A549 (cell line): ENCODE measurements at regions not wholly inside any gene's neighbourhood (a gene's known extent, or its start where the extent isn't known, plus 50 kb on each side); places are given as distances from the start of the nearest gene placed in this dataset.

ENCODE experiments used
- ATAC-seq, 2 experiments: fragments of 200-7000 bp in 1 of 2; fragments of >200 bp in 1 of 2; cut with Nextera tagmentation in 1 of 2; cut with Tn5 transposase in 1 of 2; 3 replicates each; pipeline versions ENCODE4 v1.8.0 to v1.9.1; 2018 to 2020; ENCODE audit warnings: mild to moderate bottlenecking in 1 of 2, moderate library complexity in 1 of 2
- CTCF ChIA-PET: fragments of 300-600 bp; sonication (Branson Sonifier 250); formaldehyde crosslinking; extraction: SDS; loops from one replicate; lab custom pipeline; 2021; ENCODE audit warnings: antibody characterized with exemption, inconsistent platforms; lab: Yijun Ruan, JAX
- POLR2A ChIA-PET: fragments of 350-600 bp; formaldehyde crosslinking; extraction: SDS; loops from one replicate; lab custom pipeline; 2021; ENCODE audit warnings: antibody characterized with exemption, inconsistent platforms; lab: Yijun Ruan, JAX
- DNase-seq, 2 experiments: peaks; one replicate each; pipeline versions ENCODE4 v3.0.0 to v3.0.0-alpha.2; 2011 to 2016; ENCODE audit warnings: low read depth in 1 of 2, low spot score in 1 of 2
- FAIRE-seq: peaks from 2 replicates; lab custom pipeline; 2011; peaks lifted over from hg19 to GRCh38; lab: Jason Lieb, UNC
- H3K27ac ChIP-seq, 2 experiments: fragments of >200 bp; sonication (Bioruptor Twin); formaldehyde crosslinking; 3 replicates each; pipeline ENCODE4 v1.5.1; 2016 to 2017
- H3K4me1 ChIP-seq: fragments of >200 bp; sonication (Bioruptor Twin); formaldehyde crosslinking; 3 replicates; pipeline ENCODE4 v1.6.1; 2016
- H3K4me2 ChIP-seq: fragments of >200 bp; sonication (Bioruptor Twin); formaldehyde crosslinking; 3 replicates; pipeline ENCODE4 v1.6.1; 2016
- H3K4me3 ChIP-seq: fragments of >200 bp; sonication (Bioruptor Twin); formaldehyde crosslinking; 3 replicates; pipeline ENCODE4 v1.5.1; 2016
- H3K9me3 ChIP-seq: fragments of >200 bp; sonication (Bioruptor Twin); formaldehyde crosslinking; 3 replicates; pipeline ENCODE4 v1.6.1; 2016
- BCL3 ChIP-seq: fragments of >200 bp; sonication (Bioruptor Twin); formaldehyde crosslinking; IDR thresholded peaks from 3 replicates; pipeline ENCODE4 v1.6.1; 2016
- CBX2 ChIP-seq: fragments of 200-600 bp; sonication (generic); IDR thresholded peaks from 2 replicates; pipeline ENCODE4 v1.6.1; 2016; ENCODE audit warnings: low read depth, mild to moderate bottlenecking, borderline replicate concordance
- CHD4 ChIP-seq: fragments of 200-600 bp; sonication (generic); IDR thresholded peaks from 2 replicates; pipeline ENCODE4 v1.6.1; 2016; ENCODE audit warnings: antibody characterized with exemption, mild to moderate bottlenecking, borderline replicate concordance
- EHF ChIP-seq: fragments of 250-450 bp; sonication (Bioruptor Pico); IDR thresholded peaks from 2 replicates; pipeline ENCODE4 v1.5.0; 2020; ENCODE audit warnings: mild to moderate bottlenecking
- EHMT2 ChIP-seq: fragments of 200-600 bp; sonication (generic); IDR thresholded peaks from 2 replicates; pipeline ENCODE4 v1.6.1; 2016; ENCODE audit warnings: antibody characterized with exemption, low read depth, mild to moderate bottlenecking, moderate library complexity
- FOSB ChIP-seq: fragments of 250-450 bp; sonication (Bioruptor Pico); IDR thresholded peaks from 2 replicates; pipeline ENCODE4 v1.5.0; 2020; ENCODE audit warnings: mild to moderate bottlenecking, moderate library complexity
- FOSL2 ChIP-seq, 2 experiments: fragments of 450-650 bp in 1 of 2; fragments of >200 bp in 1 of 2; sonication (Bioruptor Twin) in 1 of 2; formaldehyde crosslinking; IDR thresholded peaks; 2 replicates each; pipeline versions ENCODE4 v1.5.0 to v1.6.1; 2016 to 2020; ENCODE audit warnings: mild to moderate bottlenecking in 1 of 2, moderate library complexity in 1 of 2
- HES2 ChIP-seq: fragments of >200 bp; sonication (Bioruptor Twin); formaldehyde crosslinking; IDR thresholded peaks from 2 replicates; pipeline ENCODE4 v1.6.1; 2016
- HOXB13 ChIP-seq: fragments of 250-450 bp; sonication (Bioruptor Pico); IDR thresholded peaks from 2 replicates; pipeline ENCODE4 v1.5.0; 2020; ENCODE audit warnings: low read depth, mild to moderate bottlenecking, moderate library complexity
- HOXB5 ChIP-seq: fragments of 250-450 bp; sonication (Bioruptor Pico); IDR thresholded peaks from 2 replicates; pipeline ENCODE4 v1.5.0; 2020; ENCODE audit warnings: mild to moderate bottlenecking, moderate library complexity
- JUN ChIP-seq, 2 experiments: fragments of >200 bp; sonication (Bioruptor Twin); formaldehyde crosslinking; IDR thresholded peaks; 2 replicates in 1 of 2; 3 replicates in 1 of 2; pipeline ENCODE4 v1.6.1; 2016 to 2017
- JUNB ChIP-seq: fragments of >200 bp; sonication (Bioruptor Twin); formaldehyde crosslinking; IDR thresholded peaks from 2 replicates; pipeline ENCODE4 v1.6.1; 2016
- KDM1A ChIP-seq: fragments of 200-600 bp; sonication (generic); IDR thresholded peaks from 2 replicates; pipeline ENCODE4 v1.6.1; 2016; ENCODE audit warnings: low read depth, mild to moderate bottlenecking
- MAFK ChIP-seq: fragments of 450-650 bp; IDR thresholded peaks from 2 replicates; pipeline ENCODE4 v1.6.1; 2014; ENCODE audit not compliant: partially characterized antibody
- MAX ChIP-seq: IDR thresholded peaks from 2 replicates; pipeline ENCODE4 v1.6.1; 2012
- MAZ ChIP-seq: fragments of 150-350 bp; IDR thresholded peaks from 2 replicates; pipeline ENCODE4 v1.6.1; 2014; ENCODE audit warnings: antibody characterized with exemption, low read depth, low read length, borderline replicate concordance
- NR3C1 ChIP-seq: fragments of >200 bp; sonication (Bioruptor Twin); formaldehyde crosslinking; IDR thresholded peaks from 3 replicates; pipeline ENCODE4 v1.6.1; 2017
- PBX3 ChIP-seq: IDR thresholded peaks from 2 replicates; pipeline ENCODE4 v1.6.1; 2012
- POLR2AphosphoS2 ChIP-seq: conservative IDR thresholded peaks from 2 replicates; pipeline ENCODE4 v1.6.1; 2012; ENCODE audit warnings: low read length, improper control_type of control experiment, inconsistent platforms
- RAD21 ChIP-seq, 2 experiments: fragments of >200 bp in 1 of 2; sonication (Bioruptor Twin) in 1 of 2; formaldehyde crosslinking in 1 of 2; IDR thresholded peaks in 1 of 2; conservative IDR thresholded peaks in 1 of 2; 2 replicates in 1 of 2; 3 replicates in 1 of 2; pipeline ENCODE4 v1.6.1; 2012 to 2018; ENCODE audit warnings: inconsistent platforms in 1 of 2
- RFX5 ChIP-seq: fragments of 450-650 bp; IDR thresholded peaks from 2 replicates; pipeline ENCODE4 v1.7.1; 2014; ENCODE audit warnings: antibody characterized with exemption, mild to moderate bottlenecking, moderate library complexity
- SREBF2 ChIP-seq: fragments of 450-650 bp; IDR thresholded peaks from 2 replicates; pipeline ENCODE4 v1.6.1; 2014; ENCODE audit warnings: mild to moderate bottlenecking, moderate library complexity
- USF2 ChIP-seq: fragments of 450-650 bp; IDR thresholded peaks from 2 replicates; pipeline ENCODE4 v1.6.1; 2014; ENCODE audit warnings: antibody characterized with exemption
- ZSCAN20 ChIP-seq: fragments of 250-450 bp; sonication (Bioruptor Pico); IDR thresholded peaks from 2 replicates; pipeline ENCODE4 v1.8.0; 2022; ENCODE audit warnings: mild to moderate bottlenecking, moderate library complexity
- WGBS: methylation state at CpG from one replicate; pipeline ENCODE4 v1.1.6; 2017; ENCODE audit errors: missing lambda C conversion rate; 5-methylcytosine and 5-hydroxymethylcytosine counted together
- TF ChIP-seq, protein P1 (sequence below): fragments of 250-450 bp; sonication (Bioruptor Pico); IDR thresholded peaks from 2 replicates; pipeline ENCODE4 v1.5.0; 2021; ENCODE audit warnings: mild to moderate bottlenecking, moderate library complexity, borderline replicate concordance
- TF ChIP-seq, protein P2 (sequence below): IDR thresholded peaks from 2 replicates; pipeline ENCODE4 v1.6.1; 2012; ENCODE audit warnings: low read depth, borderline replicate concordance
- TF ChIP-seq, protein P3 (sequence below): fragments of >200 bp; sonication (Bioruptor Twin); formaldehyde crosslinking; IDR thresholded peaks from 3 replicates; pipeline ENCODE4 v1.5.1; 2016

- ChIA-PET POLR2A (no interaction called here), CTCF (no interaction called here)
- WGBS: 17% methylated on average over 2 of the region's 2 CpGs
- ATAC-seq (no peak), DNase-seq (no peak), FAIRE-seq (no peak)
- no peak overlapping the region for H3K4me2 ChIP-seq
- H3K9me3 ChIP-seq: no peaks in the 10 kb centered on the region
- TF ChIP-seq EHMT2 (no peak), PBX3 (no peak), FOSL2 (IDR thresholded peaks at IDR 0.05) (no peak), FOSL2 (CRISPR knock-in tag; IDR thresholded peaks at IDR 0.05) (no peak), HES2 (no peak), JUNB (no peak), ZSCAN20 (CRISPR knock-in tag) (no peak), JUN (IDR thresholded peaks at IDR 0.05) (no peak), MAX (no peak), CHD4 (no peak), KDM1A (no peak), EHF (CRISPR knock-in tag) (no peak), RAD21 (conservative IDR thresholded peaks at IDR 0.05 in 1 of 2, IDR thresholded peaks at IDR 0.05 in 1 of 2) (no peak), SREBF2 (no peak), HOXB13 (no peak), FOSB (CRISPR knock-in tag) (no peak)
- TF ChIP-seq, protein P1, sequence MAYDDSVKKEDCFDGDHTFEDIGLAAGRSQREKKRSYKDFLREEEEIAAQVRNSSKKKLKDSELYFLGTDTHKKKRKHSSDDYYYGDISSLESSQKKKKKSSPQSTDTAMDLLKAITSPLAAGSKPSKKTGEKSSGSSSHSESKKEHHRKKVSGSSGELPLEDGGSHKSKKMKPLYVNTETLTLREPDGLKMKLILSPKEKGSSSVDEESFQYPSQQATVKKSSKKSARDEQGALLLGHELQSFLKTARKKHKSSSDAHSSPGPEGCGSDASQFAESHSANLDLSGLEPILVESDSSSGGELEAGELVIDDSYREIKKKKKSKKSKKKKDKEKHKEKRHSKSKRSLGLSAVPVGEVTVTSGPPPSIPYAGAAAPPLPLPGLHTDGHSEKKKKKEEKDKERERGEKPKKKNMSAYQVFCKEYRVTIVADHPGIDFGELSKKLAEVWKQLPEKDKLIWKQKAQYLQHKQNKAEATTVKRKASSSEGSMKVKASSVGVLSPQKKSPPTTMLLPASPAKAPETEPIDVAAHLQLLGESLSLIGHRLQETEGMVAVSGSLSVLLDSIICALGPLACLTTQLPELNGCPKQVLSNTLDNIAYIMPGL (CRISPR knock-in tag): no peak
- TF ChIP-seq, protein P2, sequence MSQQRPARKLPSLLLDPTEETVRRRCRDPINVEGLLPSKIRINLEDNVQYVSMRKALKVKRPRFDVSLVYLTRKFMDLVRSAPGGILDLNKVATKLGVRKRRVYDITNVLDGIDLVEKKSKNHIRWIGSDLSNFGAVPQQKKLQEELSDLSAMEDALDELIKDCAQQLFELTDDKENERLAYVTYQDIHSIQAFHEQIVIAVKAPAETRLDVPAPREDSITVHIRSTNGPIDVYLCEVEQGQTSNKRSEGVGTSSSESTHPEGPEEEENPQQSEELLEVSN: no peak
- no peak overlapping the region for H3K27ac ChIP-seq
- no peak overlapping the region for H3K4me3 ChIP-seq
- no peaks in the 10 kb centered on the region for H3K4me1 ChIP-seq
Measured at GRCh38 chr18:75790111-75790510, 362.6 kb upstream of the SMIM21 start.

GRCh38 chr18:75785834-75786233 is 358.3 kb upstream of the SMIM21 start:
- Histone ChIP-seq H3K27ac (no peak overlapping the region), H3K4me3 (no peak overlapping the region), H3K4me2 (no peak overlapping the region), H3K9me3 (no peaks in the 10 kb centered on the region), H3K4me1 (no peaks in the 10 kb centered on the region)
- 3% methylated on average over 3 of the region's 3 CpGs for WGBS
- no peak for DNase-seq
- TF ChIP-seq FOSL2 (IDR thresholded peaks at IDR 0.05) (no peak), FOSL2 (CRISPR knock-in tag; IDR thresholded peaks at IDR 0.05) (no peak), JUN (IDR thresholded peaks at IDR 0.05) (no peak)
- ChIA-PET POLR2A (no interaction called here), CTCF (no interaction called here)
- no peak for ATAC-seq
- no peak for FAIRE-seq

GRCh38 chr18:75785206-75785605 is 357.7 kb upstream of the SMIM21 start:
- H3K4me3 ChIP-seq: no peak overlapping the region
- WGBS: 21% methylated on average over 2 of the region's 2 CpGs
- H3K27ac ChIP-seq: no peak overlapping the region
- no peaks in the 10 kb centered on the region for H3K4me1 ChIP-seq
- H3K9me3 ChIP-seq: no peaks in the 10 kb centered on the region
- no peak for DNase-seq
- CTCF ChIA-PET: interaction anchor here (0.6 kb wide), 1 partner anchor 14 kb away, joined by 3 read pairs; no protein-coding TSS in a partner anchor
- no peak overlapping the region for H3K4me2 ChIP-seq
- no peak for FAIRE-seq
- ATAC-seq: no peak
- POLR2A ChIA-PET: no interaction called here
- TF ChIP-seq CBX2 (no peak), BCL3 (no peak), MAZ (no peak), RFX5 (no peak), HOXB5 (no peak), USF2 (no peak), HES2 (no peak), NR3C1 (no peak), MAFK (no peak), FOSB (CRISPR knock-in tag) (no peak), POLR2AphosphoS2 (no peak)
- TF ChIP-seq, protein P3, sequence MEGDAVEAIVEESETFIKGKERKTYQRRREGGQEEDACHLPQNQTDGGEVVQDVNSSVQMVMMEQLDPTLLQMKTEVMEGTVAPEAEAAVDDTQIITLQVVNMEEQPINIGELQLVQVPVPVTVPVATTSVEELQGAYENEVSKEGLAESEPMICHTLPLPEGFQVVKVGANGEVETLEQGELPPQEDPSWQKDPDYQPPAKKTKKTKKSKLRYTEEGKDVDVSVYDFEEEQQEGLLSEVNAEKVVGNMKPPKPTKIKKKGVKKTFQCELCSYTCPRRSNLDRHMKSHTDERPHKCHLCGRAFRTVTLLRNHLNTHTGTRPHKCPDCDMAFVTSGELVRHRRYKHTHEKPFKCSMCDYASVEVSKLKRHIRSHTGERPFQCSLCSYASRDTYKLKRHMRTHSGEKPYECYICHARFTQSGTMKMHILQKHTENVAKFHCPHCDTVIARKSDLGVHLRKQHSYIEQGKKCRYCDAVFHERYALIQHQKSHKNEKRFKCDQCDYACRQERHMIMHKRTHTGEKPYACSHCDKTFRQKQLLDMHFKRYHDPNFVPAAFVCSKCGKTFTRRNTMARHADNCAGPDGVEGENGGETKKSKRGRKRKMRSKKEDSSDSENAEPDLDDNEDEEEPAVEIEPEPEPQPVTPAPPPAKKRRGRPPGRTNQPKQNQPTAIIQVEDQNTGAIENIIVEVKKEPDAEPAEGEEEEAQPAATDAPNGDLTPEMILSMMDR: no peak
